Nephron (organoid): ENCODE measurements at regions not wholly inside any gene's neighbourhood (a gene's known extent, or its start where the extent isn't known, plus 50 kb on each side); places are given as distances from the start of the nearest gene placed in this dataset.

Experiments
- H3K27ac Mint-ChIP-seq, 3 experiments: 2 replicates each; pipeline ENCODE4 v1.8.0; 2020; ENCODE audit warnings: mixed read lengths in 3 of 3, mild to moderate bottlenecking in 2 of 3, moderate library complexity in 1 of 3
- H3K27me3 Mint-ChIP-seq: 2 replicates; pipeline ENCODE4 v1.8.0; 2021; ENCODE audit warnings: low read depth, mild to moderate bottlenecking, moderate library complexity, mixed read lengths
- H3K36me3 Mint-ChIP-seq: 2 replicates; pipeline ENCODE4 v1.8.0; 2020; ENCODE audit warnings: low read depth, mixed read lengths
- H3K4me1 Mint-ChIP-seq: 2 replicates; pipeline ENCODE4 v1.8.0; 2020; ENCODE audit warnings: mixed read lengths
- H3K4me3 Mint-ChIP-seq, 3 experiments: 2 replicates each; pipeline ENCODE4 v1.8.0; 2020; ENCODE audit warnings: mild to moderate bottlenecking in 3 of 3, mixed read lengths in 3 of 3, moderate library complexity in 2 of 3
- H3K9me3 Mint-ChIP-seq: 2 replicates; pipeline ENCODE4 v1.8.0; 2020; ENCODE audit warnings: mixed read lengths
- TF ChIP-seq, protein P1 (sequence below), 3 experiments: fragments of 200-600 bp; sonication (generic); IDR thresholded peaks; one replicate each; pipeline ENCODE4 v1.5.0; 2021; ENCODE audit warnings: antibody characterized with exemption in 3 of 3; ENCODE audit not compliant: unreplicated experiment in 3 of 3

- H3K9me3 Mint-ChIP-seq, result no peaks in the 10 kb centered on the region
- peaks cover 34% of the 10 kb centered on the region for H3K27me3 Mint-ChIP-seq
- H3K27ac Mint-ChIP-seq, result no peak overlapping the region
- H3K4me3 Mint-ChIP-seq, result no peak overlapping the region
- no peaks in the 10 kb centered on the region for H3K4me1 Mint-ChIP-seq
- TF ChIP-seq, protein P1, sequence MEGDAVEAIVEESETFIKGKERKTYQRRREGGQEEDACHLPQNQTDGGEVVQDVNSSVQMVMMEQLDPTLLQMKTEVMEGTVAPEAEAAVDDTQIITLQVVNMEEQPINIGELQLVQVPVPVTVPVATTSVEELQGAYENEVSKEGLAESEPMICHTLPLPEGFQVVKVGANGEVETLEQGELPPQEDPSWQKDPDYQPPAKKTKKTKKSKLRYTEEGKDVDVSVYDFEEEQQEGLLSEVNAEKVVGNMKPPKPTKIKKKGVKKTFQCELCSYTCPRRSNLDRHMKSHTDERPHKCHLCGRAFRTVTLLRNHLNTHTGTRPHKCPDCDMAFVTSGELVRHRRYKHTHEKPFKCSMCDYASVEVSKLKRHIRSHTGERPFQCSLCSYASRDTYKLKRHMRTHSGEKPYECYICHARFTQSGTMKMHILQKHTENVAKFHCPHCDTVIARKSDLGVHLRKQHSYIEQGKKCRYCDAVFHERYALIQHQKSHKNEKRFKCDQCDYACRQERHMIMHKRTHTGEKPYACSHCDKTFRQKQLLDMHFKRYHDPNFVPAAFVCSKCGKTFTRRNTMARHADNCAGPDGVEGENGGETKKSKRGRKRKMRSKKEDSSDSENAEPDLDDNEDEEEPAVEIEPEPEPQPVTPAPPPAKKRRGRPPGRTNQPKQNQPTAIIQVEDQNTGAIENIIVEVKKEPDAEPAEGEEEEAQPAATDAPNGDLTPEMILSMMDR (IDR thresholded peaks at IDR 0.05; ENCODE audit: unreplicated experiment in 3 of 3), result no peak
- no peaks in the 10 kb centered on the region for H3K36me3 Mint-ChIP-seq
Measured at GRCh38 chr17:79485419-79485985, 125.3 kb downstream of the RBFOX3 start.

DNA sequence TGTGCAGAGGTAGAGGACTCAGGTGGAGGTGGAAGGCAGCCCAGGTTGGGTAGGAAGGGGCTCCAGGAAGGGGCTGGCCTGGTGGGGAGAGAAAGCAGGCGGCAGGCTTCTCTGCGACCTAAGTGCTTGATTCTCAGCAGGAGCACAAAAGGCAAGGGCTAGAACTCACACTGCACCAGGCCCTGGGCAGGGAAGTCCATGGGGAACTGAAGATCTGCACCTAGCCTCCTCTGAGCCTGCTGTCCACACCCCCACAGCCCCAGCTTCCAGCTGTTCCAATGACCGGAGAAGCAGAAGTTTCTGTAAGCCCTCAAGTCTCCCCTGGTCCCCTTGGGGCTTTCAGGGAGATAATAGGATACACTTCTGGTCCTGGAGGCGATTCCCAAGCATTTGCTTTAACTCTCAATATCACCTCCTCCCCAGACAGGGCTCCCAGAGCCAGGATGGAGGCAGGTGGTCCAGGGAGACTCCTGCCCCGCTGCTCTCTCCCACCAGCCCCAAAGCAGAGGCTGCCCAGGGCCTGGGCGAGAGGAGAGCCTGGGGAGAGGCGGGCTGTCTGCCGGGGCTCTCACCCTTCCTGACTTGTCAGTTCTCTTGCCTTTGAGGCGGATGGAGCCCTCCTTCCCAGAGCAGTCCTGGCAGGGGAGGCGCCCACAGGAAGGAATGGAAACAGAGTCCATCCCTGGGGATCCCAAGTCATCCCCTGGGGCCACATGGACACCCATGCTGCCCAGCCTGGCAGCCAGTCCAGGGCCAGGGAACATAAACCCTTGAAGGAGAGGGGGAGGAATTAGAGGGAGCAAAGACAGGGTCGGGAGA is 126.0 kb downstream of the RBFOX3 start:
- Mint-ChIP-seq H3K9me3 (no peaks in the 10 kb centered on the region), H3K4me3 (no peak overlapping the region), H3K36me3 (no peaks in the 10 kb centered on the region), H3K27me3 (peaks cover 35% of the 10 kb centered on the region), H3K4me1 (no peaks in the 10 kb centered on the region), H3K27ac (no peak overlapping the region)
- TF ChIP-seq, protein P1 (IDR thresholded peaks at IDR 0.05; ENCODE audit: unreplicated experiment in 3 of 3), result no peak

DNA sequence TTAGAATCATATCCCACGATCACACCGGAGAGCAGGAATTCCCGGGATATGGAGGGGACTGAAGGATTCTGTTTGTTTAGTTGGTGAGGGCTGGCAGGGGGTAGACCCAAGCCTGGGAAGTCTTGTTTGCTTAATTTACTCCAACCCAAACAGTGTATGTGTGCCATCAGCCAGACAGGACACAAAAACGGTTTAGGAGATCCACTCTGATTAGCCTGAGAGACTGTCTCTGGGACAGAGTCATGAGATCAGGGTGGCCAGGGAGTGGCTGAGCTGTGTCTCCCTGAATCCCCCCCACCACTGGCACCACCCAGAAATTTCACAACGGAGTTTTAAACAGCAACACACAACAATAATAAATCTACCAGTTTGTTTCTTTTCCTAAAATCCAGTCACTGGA is 127.0 kb downstream of the RBFOX3 start:
- H3K27me3 Mint-ChIP-seq, result peaks cover 34% of the 10 kb centered on the region
- no peaks in the 10 kb centered on the region for H3K36me3 Mint-ChIP-seq
- TF ChIP-seq, protein P1 (IDR thresholded peaks at IDR 0.05; ENCODE audit: unreplicated experiment in 3 of 3), result no peak
- H3K9me3 Mint-ChIP-seq, result no peaks in the 10 kb centered on the region
- H3K4me3 Mint-ChIP-seq, result no peak overlapping the region
- no peaks in the 10 kb centered on the region for H3K4me1 Mint-ChIP-seq
- H3K27ac Mint-ChIP-seq, result no peak overlapping the region

GRCh38 chr17:79482727-79483521 is 127.9 kb downstream of the RBFOX3 start:
- no peaks in the 10 kb centered on the region for H3K36me3 Mint-ChIP-seq

DNA sequence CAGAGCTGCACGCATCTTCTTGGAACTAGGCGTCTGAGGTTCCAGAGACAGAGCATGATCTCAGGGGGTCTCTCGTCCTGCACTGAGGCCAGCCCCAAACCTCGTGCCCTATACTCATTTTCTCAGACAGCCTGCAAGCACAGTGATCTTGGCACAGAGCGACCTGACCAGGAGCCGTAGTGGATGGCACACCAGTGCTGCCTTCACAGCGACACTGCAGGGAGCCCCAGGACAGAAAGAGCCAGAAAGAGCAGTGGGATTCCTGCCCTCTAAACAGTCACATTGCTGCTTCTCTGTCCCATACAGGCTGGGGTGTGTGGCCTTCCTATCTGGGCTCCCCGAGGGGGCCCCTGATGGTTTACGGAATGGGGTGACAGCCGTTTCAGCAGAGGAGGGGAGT is 131.0 kb downstream of the RBFOX3 start:
- TF ChIP-seq, protein P1 (IDR thresholded peaks at IDR 0.05; ENCODE audit: unreplicated experiment in 3 of 3), result no peak
- H3K4me3 Mint-ChIP-seq, result no peak overlapping the region
- H3K27ac Mint-ChIP-seq, result no peak overlapping the region
- H3K27me3 Mint-ChIP-seq, result peaks cover 58% of the 10 kb centered on the region
- H3K4me1 Mint-ChIP-seq, result peaks cover 22% of the 10 kb centered on the region
- no peaks in the 10 kb centered on the region for H3K36me3 Mint-ChIP-seq
- H3K9me3 Mint-ChIP-seq, result no peaks in the 10 kb centered on the region

More at GRCh38 chr17:79482727-79483521, 127.9 kb downstream of the RBFOX3 start:
- Mint-ChIP-seq H3K9me3 (no peaks in the 10 kb centered on the region), H3K27me3 (peaks cover 43% of the 10 kb centered on the region), H3K4me3 (no peak overlapping the region), H3K4me1 (peaks cover 7% of the 10 kb centered on the region), H3K27ac (no peak overlapping the region)
- TF ChIP-seq, protein P1 (IDR thresholded peaks at IDR 0.05; ENCODE audit: unreplicated experiment in 3 of 3), result no peak
